Fibroblast of villous mesenchyme (primary cell): ENCODE measurements at regions not wholly inside any gene's neighbourhood (a gene's known extent, or its start where the extent isn't known, plus 50 kb on each side); places are given as distances from the start of the nearest gene placed in this dataset.

ENCODE experiments used
- DNase-seq: peaks from one replicate; pipeline ENCODE4 v3.0.0-alpha.2; 2010; ENCODE audit warnings: low read depth
- H3K4me3 ChIP-seq: 2 replicates; pipeline ENCODE4 v1.5.1; 2011; ENCODE audit warnings: low read depth, mild to moderate bottlenecking, low read length
- CTCF ChIP-seq: IDR thresholded peaks from 2 replicates; pipeline ENCODE4 v1.5.1; 2012; ENCODE audit warnings: low read depth, mild to moderate bottlenecking, low read length; ENCODE audit not compliant: insufficient read depth

GRCh38 chr7:35891004-35891830 is 90.4 kb downstream of the SEPTIN7 start:
- DNase-seq = no peak
- TF ChIP-seq CTCF = no peak
- no peak overlapping the region for H3K4me3 ChIP-seq

GRCh38 chr7:35893649-35894048 is 92.8 kb downstream of the SEPTIN7 start:
- no peak for TF ChIP-seq CTCF
- no peak for DNase-seq
- H3K4me3 ChIP-seq = no peak overlapping the region

- TF ChIP-seq CTCF = no peak
- DNase-seq = peak; percentile 21
- H3K4me3 ChIP-seq = no peak overlapping the region
Measured at GRCh38 chr7:35894721-35895120, 93.9 kb downstream of the SEPTIN7 start.

- no peak for DNase-seq
- no peak for TF ChIP-seq CTCF
- no peak overlapping the region for H3K4me3 ChIP-seq
Measured at GRCh38 chr7:35900651-35901050, 99.8 kb downstream of the SEPTIN7 start.

GRCh38 chr7:35905555-35905954 is 104.7 kb downstream of the SEPTIN7 start:
- H3K4me3 ChIP-seq = no peak overlapping the region
- DNase-seq = peak; percentile 33
- no peak for TF ChIP-seq CTCF

- peak; percentile 87 for DNase-seq
- H3K4me3 ChIP-seq = no peak overlapping the region
Measured at GRCh38 chr7:35906191-35906908, 105.5 kb downstream of the SEPTIN7 start.

More at GRCh38 chr7:35906191-35906908, 105.5 kb downstream of the SEPTIN7 start:
- TF ChIP-seq CTCF = peak; percentile 85
